ENCODE measurements at regions not wholly inside any gene's neighbourhood (a gene's known extent, or its start where the extent isn't known, plus 50 kb on each side); places are given as distances from the start of the nearest gene placed in this dataset.

DNA sequence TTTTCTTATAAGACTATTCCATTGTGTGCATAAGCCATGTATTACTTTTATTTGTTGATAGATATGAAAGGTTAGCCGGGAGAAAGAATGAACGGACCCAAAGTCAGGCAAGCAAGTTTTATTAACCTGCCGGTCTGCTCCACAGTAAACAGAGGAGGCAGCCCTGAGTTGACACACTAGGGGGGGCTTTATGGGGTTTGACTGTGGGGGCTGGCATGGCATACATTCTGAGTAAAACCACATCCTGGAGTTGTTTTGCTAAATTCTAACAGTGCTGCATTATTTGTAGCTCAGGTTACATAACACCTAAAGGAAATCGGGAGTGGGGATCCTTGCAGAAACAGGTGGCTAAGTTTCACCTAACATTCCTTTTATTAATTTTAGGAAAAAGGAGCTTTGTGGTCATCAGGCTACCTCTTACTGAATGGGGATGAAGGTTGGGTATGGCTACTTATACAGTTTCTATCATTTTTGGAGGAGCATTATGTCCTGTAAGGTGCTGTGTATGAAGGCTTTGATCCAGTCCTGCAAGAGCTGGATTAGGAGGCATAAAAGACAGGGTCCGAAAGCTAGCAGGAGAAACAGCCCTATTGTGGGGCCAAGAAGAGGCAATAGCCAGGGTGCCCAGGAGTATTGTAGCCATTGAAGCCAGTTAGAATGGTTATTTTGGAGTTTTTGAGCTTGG, 107.4 kb upstream of the USP9Y start:
- Mint-ChIP-seq H3K27ac (ENCODE audit: unreplicated experiment) (no peak overlapping the region), H3K36me3 (ENCODE audit: unreplicated experiment) (no peaks in the 10 kb centered on the region), H3K4me3 (ENCODE audit: unreplicated experiment) (no peak overlapping the region), H3K27me3 (ENCODE audit: unreplicated experiment) (peaks cover 2% of the 10 kb centered on the region), H3K9me3 (ENCODE audit: unreplicated experiment) (no peaks in the 10 kb centered on the region), H3K4me1 (ENCODE audit: low read depth, unreplicated experiment) (no peaks in the 10 kb centered on the region)
- no peak for DNase-seq
- TF ChIP-seq CTCF (IDR thresholded peaks at IDR 0.05; ENCODE audit: partially characterized antibody, unreplicated experiment), result no peak

DNA sequence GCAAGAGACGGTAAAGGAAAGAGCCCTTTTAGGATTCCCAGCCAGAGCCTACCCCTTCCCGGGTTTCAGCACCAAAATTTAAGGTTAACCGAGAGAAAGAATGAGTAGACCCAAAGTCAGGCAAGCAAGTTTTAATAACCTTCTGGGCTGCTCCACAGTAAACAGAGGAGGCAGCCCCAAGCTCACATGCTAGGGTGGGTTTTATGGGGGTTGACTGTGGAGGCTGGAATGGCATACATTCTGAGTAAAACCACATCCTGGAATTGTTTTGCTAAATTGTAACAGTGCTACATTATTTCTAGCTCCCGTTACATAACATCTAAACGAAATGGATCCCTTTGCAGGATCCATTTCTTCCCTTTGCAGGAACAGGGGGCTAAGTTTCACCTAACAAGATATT, 102.2 kb upstream of the USP9Y start:
- H3K9me3 Mint-ChIP-seq (ENCODE audit: unreplicated experiment), result peaks cover 2% of the 10 kb centered on the region
- TF ChIP-seq CTCF (IDR thresholded peaks at IDR 0.05; ENCODE audit: partially characterized antibody, unreplicated experiment), result no peak
- peaks cover 2% of the 10 kb centered on the region for H3K27me3 Mint-ChIP-seq (ENCODE audit: unreplicated experiment)
- H3K4me3 Mint-ChIP-seq (ENCODE audit: unreplicated experiment), result no peak overlapping the region
- DNase-seq, result no peak
- no peaks in the 10 kb centered on the region for H3K36me3 Mint-ChIP-seq (ENCODE audit: unreplicated experiment)
- no peaks in the 10 kb centered on the region for H3K4me1 Mint-ChIP-seq (ENCODE audit: low read depth, unreplicated experiment)
- H3K27ac Mint-ChIP-seq (ENCODE audit: unreplicated experiment), result no peak overlapping the region

GRCh38 chrY:12605426-12605825, 95.6 kb upstream of the USP9Y start:
- Mint-ChIP-seq H3K4me1 (ENCODE audit: low read depth, unreplicated experiment) (no peaks in the 10 kb centered on the region), H3K4me3 (ENCODE audit: unreplicated experiment) (no peak overlapping the region), H3K36me3 (ENCODE audit: unreplicated experiment) (no peaks in the 10 kb centered on the region), H3K27me3 (ENCODE audit: unreplicated experiment) (no peaks in the 10 kb centered on the region), H3K27ac (ENCODE audit: unreplicated experiment) (no peak overlapping the region), H3K9me3 (ENCODE audit: unreplicated experiment) (peaks cover 2% of the 10 kb centered on the region)
- TF ChIP-seq CTCF (IDR thresholded peaks at IDR 0.05; ENCODE audit: partially characterized antibody, unreplicated experiment), result no peak
- DNase-seq, result no peak

DNA sequence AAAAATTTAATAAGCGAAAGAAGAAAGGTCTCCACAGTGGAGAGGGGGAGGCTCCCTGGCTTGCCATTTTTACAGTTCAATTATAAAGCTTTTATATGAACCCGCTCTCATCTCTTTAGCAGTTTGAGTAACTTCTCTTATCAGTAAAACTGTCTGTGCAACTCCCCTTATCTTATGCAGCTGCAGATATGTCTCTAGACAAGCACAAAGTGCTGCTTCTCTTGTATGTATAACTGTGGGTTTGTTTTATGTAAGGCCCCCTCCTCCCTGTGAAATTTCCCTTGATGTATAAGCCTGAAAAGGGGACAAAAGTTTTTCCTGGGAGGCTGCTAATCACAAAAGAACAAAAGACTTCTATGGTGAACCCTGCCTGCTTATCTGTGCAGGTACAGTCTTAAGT, 90.2 kb upstream of the USP9Y start:
- Mint-ChIP-seq H3K4me1 (ENCODE audit: low read depth, unreplicated experiment) (no peaks in the 10 kb centered on the region), H3K27ac (ENCODE audit: unreplicated experiment) (no peak overlapping the region), H3K27me3 (ENCODE audit: unreplicated experiment) (peaks cover 4% of the 10 kb centered on the region)

More for the DNA sequence above, 90.2 kb upstream of the USP9Y start:
- no peak for TF ChIP-seq CTCF (IDR thresholded peaks at IDR 0.05; ENCODE audit: partially characterized antibody, unreplicated experiment)
- Mint-ChIP-seq H3K9me3 (ENCODE audit: unreplicated experiment) (no peaks in the 10 kb centered on the region), H3K36me3 (ENCODE audit: unreplicated experiment) (no peaks in the 10 kb centered on the region), H3K4me3 (ENCODE audit: unreplicated experiment) (no peak overlapping the region)
- DNase-seq, result no peak

All from glutamatergic neuron (in vitro differentiated cells).